DMS79 (cell line): ENCODE measurements at regions not wholly inside any gene's neighbourhood (a gene's known extent, or its start where the extent isn't known, plus 50 kb on each side); places are given as distances from the start of the nearest gene placed in this dataset.
A peak's percentile ranks its signal among the peaks of the same experiment; 100 is the strongest.

Experiments
- DNase-seq: peaks from one replicate; lab custom pipeline; 2025; lab: John Stamatoyannopoulos, UW

DNA sequence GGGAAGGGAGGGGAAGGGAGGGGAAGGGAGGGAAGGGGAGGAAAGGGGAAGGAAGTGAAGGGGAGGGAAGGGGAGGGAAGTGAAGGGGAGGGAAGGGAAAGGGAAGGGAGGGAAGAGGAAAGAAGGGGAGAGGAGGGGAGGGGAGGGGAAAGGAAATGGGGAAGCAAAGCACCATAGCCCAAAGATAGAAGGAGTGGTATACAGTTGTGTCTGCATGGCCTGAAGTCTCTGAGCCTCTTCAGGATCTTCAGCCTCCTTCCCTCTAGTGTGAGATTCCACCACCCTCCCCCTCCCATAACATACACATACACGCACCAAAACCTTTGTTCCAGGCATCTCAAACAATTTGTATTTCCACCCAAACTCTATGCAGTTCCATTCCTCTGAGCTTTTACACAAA is 96.2 kb upstream of the SERP2 start:
- DNase-seq: no peak

DNA sequence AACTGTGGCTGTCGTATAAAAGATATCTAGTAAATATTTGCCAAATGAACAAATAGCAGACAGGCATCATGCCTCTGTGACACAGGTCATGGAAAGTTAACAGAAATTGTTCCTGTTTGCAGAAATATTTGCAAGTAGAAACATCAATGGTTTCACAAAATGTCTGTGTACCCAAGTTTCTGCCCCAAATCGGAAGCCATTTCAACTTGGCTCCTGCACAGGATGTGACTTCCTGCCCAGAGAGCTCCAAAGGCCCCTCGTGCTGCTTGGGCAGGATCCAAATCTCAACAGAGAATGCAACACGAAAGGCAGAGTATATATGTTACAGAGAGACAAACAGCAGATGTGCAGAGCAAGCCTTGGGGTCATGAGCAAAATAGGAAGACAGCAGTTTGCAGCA is 95.5 kb upstream of the SERP2 start:
- no peak for DNase-seq

DNA sequence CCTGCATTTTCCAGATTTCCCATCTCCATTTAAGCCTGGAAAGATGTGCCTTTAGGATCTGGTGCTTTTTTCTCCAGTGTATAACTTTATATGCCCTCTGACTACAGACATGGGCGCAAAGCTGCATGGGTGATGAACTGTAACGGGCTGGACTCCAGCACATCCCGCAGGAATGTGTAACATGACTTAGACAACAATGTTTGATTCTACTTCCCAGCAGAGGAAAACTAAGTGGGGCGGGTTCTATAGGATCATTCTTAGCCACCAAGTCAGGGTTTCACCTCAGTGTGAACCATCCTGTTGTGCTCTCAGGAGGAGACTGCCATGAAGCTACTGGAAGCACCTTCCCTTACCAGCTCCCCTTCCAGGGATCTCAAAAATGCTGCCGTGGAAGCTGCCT is 93.2 kb upstream of the SERP2 start:
- DNase-seq: no peak

DNA sequence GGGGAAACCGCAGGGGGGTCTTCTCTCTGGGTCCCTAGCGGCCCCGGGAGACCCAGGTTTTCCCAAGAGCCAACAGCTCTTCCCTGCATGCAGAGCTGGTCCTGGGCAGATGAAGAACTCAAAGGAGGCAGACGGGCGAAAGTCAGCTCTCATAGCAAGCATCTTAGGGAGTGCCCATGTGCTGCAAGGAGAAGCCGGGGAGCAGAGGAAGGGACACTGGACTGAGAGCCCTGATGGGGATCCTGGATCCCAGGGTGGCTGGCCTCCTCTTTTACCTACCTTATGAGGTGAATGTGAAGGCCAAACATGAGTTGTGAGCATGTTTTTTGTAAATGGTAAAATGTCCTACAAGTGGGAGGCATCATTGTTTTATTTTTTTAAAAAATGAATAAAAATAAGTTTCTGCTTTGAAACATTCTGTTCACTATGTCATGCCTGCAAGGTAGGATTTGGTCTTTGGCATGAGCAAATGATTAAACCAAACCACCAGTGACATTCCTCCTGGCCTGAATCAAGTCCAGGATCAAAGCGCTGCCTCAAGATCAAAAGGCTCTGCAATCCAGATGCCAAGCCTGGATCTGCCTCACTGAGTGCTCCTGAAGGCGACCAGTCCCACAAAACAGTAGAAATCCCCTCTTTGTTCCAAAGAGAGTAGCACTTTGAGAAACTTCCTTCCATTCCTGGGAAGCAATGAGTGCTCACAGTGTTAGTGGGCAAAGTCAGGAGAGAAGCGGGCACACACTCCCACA is 92.2 kb upstream of the SERP2 start:
- DNase-seq: no peak

DNA sequence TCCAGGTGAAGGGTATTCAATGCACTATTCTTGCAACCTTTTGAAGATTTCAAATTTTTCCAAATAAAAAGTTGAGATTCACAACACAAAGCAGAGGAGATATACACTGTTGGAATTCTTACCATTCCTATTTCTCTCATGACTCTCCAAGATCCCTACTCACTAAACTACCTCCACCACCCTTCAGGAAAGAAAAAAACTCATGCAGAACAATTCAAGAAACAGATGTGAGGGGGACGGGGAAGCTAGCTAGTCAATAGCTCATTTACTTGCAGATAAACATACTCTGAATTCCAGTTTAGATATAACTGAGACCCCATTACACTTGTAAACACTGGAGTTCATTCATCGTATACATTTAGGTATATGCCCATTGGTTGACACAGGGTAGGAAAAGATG is 90.0 kb upstream of the SERP2 start:
- DNase-seq: no peak

DNA sequence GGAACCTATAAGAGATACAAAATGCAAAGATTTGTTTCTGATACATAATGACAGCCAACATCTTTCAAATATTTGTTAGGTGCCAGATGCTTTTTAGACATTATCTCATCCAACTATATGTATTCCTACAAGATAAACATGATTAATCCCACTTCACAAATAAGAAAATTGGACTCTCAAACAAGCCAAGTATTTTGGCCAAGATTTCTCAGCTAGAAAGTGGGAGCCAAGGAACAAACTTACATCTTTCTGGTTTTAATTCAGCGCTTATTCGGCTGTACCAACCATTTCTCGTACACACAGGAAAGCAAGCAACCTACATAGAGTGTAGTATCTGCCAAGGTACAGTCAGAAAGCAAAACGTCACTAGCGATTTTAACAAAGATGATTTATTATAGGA is 85.7 kb upstream of the SERP2 start:
- no peak for DNase-seq

DNA sequence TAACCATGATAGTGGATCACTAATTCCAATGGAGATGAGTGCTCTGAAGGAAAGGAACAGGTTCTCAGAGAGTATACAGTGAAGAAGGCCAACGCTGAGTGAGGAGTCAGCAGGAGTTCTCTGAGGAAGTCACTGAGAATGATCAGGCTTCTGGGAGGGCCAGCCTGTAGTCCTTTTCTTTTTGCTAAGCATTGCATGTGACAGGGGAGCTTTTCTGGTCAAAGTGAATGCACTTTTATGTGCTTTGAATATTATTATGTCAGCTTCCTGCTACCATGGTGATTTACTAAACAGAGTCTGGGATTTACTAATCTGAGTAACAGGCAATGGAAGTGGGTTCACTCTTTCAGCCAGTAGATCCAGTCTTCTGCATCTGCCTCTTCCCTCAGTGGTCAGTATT is 81.1 kb upstream of the SERP2 start:
- no peak for DNase-seq

DNA sequence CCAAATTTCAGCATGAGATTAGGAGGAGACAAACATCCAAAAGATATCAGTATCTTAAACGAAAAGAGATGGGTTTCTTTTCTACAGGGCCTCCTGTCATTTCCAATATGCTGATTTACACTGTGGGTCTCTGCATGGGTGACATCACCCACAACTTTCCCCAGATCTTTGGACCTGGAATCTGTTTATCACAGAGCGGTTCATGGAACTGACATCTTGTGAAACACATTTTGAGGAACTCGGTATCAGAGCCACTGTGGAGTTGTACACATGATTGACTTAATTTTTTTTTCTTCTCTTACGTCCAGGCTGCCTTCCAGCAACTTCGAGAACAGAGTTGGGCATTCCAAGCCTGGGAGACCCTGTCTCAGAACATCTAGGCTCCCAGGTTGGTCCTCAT is 80.2 kb upstream of the SERP2 start:
- no peak for DNase-seq

DNA sequence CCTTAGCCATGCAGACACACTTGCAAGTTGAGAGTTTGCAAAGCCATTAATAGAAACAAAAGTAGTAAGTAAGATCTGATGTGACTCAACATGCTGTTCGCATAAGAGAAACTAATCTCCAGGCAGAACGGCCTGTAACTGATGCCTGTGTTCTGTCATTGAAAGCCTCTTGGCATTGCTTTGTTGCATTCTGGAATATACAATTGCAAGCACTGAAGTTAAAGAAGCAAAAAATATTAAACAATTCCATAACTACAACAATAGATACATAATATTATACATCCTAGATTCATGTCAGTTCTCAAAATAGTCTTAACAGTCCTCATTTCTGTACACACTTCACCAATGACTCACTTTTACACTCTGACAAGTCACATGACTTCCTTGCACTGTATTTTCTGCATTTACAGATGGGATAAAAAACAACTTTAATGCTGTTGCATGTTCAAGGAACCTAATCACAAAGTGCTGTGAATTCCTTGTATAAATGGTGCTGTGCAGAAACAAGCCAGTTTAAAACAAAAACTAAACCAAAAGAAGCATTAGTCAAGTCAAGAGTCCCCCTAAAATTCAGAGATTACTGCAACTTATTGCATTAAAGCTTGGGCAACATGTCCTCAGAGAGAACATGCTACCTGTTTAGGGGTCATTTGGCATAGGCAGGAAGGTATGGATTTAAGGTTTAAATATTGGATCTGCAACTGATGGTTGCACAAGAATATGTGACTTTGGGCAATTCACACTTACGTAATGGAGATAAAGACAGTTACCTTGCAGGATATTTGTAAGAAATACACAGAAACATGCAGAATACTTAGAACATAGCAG is 79.5 kb upstream of the SERP2 start:
- DNase-seq: no peak

DNA sequence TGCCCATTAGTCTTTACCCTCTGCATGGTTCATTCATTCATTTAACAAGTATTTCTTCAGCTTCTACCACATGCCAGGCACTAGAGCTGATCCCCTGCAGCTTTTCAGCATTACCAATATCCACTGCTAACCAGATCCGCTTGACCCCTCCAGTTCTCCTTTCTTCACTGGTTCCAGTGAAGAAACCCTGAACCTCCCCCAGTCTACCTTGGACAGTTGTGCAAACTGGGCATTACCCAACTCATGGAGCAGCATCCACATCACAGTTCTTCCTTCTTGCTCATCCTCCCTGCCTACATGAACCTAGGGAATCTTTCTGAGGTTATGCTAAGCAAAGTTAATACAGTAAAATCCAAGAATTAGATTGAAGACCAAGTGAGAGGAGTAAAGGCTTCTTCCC is 78.7 kb upstream of the SERP2 start:
- no peak for DNase-seq

DNA sequence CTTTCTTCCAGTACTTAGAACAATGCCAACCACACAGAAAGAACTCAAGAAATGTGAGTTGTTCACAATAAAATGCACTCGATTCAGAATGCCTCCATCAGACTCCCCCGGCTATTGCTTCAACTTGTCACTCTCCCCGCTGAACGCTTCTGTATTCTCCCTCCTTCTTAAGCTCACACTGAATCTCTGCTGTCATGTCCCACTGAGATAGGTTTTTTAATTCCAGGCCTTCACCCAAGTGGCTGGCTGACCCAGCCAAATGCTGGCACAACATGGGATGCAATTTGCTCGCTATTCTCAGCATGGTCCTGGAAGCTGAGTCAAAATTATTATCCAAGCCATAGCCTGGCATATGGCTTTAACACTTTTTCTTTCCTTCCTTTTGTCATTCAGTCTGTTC is 76.8 kb upstream of the SERP2 start:
- no peak for DNase-seq

DNA sequence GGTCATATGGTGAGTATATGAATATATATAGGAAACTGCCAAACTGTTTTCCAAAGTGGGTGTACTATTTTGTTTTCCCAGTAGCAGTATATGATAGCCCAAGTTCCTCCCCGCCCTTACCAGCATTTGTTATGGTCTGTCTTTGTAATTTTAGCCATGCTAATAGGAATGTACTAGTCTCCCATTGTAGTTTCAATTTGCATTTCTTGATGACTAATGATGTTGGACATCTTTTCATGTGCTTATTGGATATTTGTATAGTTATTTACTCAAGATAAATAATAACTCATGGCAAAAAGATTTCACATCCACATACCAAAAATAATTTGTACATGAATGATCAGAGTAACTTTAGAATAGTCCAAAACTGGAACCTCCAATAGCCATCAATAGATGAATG is 75.3 kb upstream of the SERP2 start:
- DNase-seq: no peak

DNA sequence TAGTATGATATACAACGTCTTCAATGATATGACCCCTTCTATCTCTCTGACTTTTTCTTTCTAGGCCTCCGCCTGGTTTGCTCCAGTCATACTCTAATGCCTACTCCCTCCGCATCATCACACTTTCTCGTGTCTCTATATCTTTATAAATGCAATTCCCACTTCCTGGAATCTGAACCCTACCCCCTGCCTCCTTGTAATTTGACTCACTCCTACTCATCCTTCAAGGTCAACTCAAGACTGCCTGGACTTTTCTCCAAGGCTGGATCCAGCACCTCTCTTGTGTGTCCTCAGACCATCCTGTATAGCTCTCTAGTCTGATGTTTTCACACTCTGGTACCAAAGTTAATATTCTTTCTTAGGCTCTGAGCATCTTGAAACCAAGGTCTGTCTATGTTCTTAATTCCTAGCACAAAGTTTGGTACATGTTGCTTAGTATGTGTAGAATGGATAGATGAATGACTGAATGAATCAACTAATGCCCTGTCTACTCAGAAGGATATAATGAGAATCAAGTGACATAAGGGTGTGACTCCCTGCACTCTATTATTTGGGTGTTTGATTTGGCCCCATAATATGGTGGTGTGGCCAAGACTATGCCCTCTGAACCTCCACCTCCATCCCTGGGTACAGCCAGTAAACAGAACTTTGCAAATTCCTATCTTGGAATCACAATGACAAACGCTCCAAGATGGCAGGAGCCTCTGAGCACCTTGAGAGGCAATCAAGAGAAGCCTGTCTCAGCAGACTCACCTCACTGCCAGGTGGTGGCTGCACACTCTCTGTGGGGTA is 74.3 kb upstream of the SERP2 start:
- DNase-seq: no peak

DNA sequence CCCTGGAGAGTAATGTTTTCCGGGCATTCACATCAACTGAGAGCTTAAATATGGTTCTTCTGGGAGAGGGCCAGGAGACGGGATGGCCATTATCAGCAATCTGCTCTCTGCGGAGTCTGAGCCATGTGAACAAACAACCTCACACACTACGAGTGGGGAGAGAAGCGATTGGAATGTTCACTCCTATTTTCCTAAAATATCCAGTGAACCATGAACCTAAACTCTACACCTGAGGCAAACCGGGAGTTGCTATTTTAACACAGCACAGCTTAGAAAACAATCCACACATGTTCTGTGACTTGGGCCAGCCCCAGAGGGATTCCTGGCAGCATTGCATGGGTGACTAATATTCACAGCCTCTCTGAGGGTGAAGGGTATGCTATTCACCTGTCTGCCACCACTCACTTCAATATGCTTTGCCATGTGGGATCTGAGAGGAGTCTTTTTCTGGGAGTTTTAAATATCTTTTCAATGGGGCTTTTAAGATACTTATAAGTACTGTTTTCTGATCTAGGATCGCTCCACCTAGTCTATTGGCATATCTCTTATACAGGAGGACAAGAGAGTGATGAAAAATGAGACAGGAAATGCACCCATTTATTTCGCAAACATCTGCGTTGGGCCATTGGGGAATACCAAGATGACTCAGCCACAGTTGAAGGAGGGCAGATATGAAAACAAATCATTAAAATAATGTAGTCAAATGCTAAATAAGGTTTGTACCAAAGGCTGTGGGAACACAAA is 72.6 kb upstream of the SERP2 start:
- peak; percentile 48 for DNase-seq

DNA sequence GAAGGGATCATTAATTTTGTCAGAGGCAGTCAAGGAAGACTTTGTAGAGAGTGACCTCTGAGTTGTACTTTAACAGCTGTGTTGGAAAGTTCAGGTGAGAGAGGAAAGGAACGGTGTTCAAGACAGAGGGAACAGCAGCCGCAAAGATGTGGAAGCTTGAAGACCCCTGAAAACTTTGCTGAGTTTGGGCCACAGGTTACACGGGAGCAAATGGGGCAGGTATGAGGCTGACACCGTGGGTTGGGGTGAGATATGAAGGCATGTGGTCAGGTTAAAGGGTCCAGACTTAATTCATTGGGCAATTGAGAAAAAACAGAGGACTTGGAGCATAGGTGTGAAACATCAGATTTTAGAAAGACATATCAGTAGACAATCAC is 72.0 kb upstream of the SERP2 start:
- no peak for DNase-seq

DNA sequence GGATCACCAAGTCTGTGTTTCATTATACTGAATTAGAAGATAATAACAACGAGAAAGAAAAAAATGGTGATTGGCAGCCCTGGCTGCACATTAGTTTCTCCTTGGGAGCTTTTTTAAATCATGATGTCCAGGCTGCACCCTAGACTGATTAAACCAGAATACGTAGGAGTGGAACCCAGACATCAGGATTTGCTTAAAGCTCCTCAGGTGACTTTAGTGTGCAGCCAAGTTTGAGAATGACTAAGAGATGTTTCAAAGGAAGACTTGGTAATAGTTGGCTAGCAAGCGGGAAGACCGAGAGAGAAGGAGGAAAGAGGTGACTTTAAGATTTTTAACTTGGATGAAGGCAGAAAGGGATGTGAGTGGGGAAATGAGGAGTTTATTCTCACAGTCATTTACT is 71.4 kb upstream of the SERP2 start:
- DNase-seq: no peak

DNA sequence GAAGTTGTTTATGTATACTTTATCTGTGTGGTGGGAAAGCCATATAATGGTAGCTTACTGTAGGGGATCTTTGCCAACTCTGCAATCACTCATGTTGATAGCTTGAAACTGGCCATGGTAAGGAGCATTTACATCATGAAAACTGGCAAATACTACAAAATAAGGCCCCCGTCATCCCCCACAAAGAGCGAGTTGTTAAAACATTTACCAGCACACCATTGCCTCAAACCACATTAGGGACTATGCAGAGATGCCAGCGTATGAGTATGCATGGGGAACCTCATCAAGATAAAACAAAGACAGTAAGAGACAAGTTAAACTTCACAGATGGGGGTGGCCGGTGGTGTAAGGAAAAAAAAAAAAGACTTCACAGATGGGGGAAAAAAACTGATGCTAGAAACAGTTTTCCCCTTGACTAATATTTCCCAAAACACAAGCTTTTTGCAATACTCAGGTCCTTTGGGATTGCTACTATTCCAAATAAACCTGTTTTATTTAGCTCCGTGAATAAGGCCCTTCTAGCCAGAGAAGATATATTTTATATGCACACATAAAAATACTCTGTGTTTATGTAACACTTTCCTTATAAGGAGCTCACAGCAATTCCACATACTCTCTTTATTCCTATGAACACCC is 70.6 kb upstream of the SERP2 start:
- no peak for DNase-seq

DNA sequence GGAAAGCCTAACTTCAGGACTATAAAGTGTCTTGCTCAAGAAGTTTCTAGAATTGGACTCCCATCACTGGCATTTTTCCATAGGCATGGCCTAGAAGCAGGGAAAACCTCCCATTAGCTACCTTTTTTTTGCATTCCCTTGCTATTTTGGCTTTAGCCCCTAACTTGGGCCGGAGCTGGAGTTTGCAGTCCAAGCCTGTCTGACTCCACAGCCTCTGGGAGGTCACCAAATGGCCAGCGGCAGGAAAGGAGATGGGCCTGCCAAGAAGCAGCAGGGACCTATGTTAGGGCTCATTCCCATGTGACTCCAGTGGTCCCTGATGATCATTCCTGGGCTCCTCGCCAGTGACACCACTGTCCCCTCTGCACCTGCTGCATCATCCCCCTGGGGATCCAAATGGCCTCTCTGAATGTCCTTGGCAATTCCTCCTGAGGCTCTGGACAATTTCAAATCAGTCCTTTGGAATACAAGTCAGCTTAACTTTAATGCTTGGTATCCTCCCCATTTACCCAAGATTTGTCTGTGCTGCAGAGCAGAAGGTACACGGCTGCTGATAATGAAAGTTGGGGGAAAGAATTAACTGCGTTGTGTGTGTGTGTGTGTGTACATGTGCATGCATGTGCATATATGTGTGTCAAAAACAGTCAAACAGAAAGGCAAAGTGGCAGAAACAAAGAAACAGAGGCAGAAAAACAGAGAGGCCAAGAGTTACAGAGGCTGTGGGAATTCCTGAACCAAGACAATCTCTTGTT is 69.8 kb upstream of the SERP2 start:
- no peak for DNase-seq

DNA sequence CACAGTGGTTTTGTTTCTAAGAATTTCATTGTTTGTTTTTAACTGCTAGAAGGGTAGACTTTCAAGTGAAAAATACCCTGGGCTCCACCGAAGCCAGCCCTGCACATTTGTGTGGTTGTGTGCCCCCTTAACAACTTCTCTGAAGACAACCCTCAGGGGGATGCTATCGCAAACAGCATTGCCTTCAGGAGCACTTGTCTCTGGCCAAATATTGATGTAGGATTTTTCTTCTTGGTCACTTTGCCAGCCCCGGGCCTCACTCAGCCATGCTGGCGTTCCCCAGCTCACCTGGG is 69.2 kb upstream of the SERP2 start:
- no peak for DNase-seq

DNA sequence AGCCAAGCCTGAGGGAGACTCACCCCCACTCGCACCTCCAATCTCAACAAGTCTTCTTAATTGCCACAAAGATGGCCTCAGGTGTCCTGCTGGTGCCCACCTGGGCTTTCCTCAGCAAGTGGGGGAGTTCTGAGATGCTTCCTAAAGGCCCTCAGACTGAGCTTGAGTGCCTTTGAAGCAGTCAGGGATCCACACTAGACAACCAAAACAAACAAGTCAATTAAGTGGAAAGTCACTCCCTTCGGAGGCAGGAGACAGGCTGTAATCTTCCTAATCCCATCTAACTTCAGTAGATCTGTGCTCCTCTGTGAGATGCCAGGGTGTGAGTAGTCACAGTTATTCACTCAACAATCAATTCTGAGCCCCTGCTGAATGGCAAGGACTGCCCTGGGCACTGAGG is 68.3 kb upstream of the SERP2 start:
- DNase-seq: no peak

DNA sequence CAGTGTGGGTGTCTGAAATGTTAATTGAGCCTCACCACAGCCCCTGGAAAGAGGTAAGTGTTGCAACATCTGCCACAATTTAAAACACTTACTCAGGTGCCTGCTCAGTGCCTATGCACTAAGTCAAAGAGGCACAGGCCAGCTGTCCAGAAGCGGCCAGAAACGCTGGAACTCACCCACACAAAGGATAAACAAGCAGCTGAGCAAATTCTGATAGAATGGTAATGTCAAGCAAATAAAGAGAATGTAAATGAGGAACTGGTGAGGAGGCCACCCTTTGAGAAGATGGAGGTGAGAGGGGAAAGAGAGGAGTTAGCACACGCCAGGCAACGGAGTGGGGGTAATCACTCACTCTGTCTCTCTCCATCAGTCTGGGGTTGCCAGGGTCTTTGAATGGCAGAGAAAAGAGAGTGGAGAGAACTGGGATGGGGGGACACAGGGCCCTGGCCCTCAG is 67.7 kb upstream of the SERP2 start:
- no peak for DNase-seq
